HG03280 (cell line): ENCODE measurements at regions not wholly inside any gene's neighbourhood (a gene's known extent, or its start where the extent isn't known, plus 50 kb on each side); places are given as distances from the start of the nearest gene placed in this dataset.

Experiments used
- ATAC-seq: cut with Tn5 transposase; IDR thresholded peaks from one replicate; pipeline ENCODE4 v1.9.1; 2021; ENCODE audit warnings: mild to moderate bottlenecking, moderate library complexity; ENCODE audit not compliant: unreplicated experiment

DNA sequence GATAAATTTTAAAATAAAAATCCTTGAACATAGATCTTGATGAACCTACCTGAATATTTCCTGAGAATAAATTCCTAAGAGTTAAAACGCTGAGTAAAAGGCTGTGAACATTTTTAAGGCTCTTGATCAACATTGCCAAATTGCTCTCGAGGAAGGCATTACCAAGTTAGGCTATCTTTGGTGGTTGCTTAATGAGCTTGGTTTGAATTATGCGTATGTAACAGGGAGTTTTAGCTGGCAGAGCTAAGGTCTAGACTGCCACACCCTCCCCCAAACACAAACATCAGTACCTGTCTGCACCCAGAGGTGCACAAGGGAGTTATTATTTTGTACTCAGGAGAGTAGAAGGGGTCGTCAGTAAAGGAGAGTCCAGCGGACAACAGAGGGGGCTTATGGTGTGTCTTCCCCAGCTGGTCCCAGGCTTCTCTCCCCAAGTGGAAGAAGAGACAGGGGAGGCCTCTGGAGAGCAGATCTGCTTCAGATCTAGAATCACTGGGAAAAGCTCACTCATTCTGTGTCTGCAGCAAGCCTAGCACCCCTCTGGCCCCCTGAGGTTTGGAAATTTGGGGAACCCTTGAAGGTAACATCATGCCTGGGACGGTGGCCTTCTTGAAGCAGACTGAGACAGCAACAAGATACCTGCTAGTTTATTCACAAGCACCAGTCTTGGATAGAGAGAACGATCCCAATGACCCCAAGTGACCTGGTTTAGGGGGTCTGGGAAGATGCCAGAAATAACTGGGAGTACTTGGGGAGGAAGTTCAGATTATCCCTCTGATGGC lies 197.2 kb upstream of the ID2 start:
- no peak for ATAC-seq

DNA sequence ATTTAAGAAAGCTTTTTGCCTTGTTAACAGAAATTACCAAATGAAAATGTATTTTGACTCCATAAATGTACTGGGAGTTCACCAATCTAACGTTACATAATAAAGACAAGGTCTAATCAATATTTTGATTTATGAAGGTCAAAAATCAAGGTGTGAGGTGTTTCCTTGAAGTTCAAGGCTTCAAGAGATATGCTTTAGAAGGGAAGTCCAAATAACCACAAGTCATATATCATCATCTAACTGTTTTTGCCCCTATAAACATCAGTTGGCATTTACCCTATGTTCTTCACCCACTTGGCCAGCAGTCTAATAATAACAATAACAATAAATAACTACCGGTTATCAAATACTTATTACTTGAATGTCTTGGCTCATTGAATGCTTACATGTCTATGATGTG lies 196.1 kb upstream of the ID2 start:
- ATAC-seq, result no peak

- no peak for ATAC-seq
These were observed 195.7 kb upstream of the ID2 start for GRCh38 chr2:8486141-8486540.

DNA sequence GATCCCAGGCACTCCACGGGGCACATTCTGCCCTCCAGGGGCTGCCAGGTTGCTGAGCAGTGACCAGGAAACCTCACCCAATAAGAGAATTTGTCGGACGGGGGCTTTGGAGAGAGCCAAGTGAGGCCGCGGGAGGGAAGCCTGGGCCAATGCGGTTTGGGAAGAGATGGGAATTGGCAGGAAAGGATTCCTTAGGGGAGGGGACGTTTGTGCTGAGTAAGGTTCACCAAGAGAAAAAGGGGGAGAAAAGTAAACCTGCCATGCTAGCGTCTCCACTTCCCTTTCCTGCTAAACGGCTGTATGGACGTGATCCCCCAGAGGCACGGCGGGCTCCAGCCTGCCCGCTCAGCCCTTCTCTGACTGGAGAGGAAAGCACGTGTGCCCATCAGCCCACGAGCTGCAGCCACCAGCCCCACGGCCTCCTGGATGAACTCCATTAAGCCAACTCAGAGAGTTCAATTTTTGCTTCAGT lies 194.4 kb upstream of the ID2 start:
- ATAC-seq, result peak; percentile 28

DNA sequence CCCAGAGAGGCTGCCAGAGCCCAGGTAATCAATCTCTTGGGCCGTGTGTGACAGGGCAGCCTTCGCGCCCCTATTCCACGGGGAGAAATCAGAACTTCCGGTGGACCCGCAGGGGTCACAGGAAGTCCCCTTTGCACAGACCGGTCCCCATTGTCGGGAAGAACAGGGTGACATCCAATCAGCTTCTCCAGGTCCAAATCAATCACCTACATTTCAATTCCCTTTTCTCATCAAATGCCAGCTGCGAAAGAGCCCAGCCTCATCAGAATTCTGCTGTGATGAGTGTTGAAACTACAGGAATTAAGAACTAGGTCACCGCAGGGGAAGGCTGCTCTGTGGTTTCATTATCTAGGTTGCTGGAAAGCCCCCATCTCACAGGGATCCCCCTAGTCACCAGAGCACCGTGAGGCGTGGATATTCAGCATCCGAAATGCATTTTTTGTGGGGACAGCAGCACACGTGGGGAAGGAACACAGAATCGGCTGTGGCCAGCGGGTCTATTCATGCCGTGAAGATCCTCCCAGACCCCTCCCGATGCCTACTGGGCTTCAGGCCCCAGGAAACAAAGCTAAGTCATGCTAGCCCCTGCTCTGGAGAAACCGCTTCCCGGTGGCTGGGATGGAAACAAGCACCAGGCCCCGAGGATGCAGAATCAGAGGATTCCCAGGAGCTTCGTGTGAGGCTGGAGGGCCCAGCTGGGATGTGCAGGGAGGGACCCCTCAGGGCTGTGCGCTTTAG lies 193.7 kb upstream of the ID2 start:
- ATAC-seq, result peak; percentile 82

GRCh38 chr2:8489221-8489620 lies 192.6 kb upstream of the ID2 start:
- no peak for ATAC-seq

DNA sequence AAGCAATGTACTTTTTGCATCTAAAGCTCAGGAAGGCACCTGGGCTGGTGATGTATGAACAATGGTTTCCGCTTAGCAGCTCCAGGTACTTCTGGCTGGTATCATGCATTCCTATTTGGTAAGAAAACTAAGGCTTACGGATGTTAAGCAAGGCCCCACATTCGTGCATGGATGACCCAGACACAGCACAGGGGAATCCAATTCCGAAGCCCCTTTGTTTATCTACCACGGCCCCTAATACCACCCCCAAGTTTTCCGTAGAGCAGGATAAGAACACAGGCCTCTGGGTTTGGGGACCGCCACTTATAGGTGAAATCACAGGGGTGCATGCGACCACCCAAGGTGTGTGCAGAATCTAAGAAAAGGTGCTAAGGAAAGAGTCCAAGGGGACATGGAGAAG lies 192.1 kb upstream of the ID2 start:
- ATAC-seq, result no peak

DNA sequence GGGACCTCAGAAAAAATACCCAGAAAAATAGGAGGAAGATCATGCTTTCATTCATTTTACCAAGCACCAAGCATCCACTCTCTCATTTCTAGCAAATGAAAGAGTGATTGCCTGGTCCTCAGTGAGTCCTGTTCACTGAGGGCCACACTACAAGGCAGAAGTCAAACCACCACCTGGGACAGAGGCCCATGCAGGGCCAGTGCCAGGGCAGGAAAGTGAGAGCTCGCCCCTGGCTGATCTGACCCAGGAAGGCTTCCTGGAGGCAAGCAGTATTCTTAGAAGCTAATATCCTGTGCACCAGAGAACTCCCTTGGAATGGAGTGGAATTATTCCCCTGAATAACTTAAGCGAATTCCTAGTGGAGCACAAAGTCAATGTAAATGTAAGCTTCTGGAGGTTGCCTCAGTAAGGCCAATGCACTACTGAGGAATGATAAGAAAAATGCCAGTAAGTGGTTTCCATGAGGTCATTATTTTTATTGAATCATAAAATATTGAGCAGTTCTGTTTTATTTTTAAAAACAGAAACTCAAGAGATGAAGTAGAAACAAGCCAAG lies 191.6 kb upstream of the ID2 start:
- ATAC-seq, result no peak

GRCh38 chr2:8491296-8492027 lies 190.4 kb upstream of the ID2 start:
- ATAC-seq, result no peak

DNA sequence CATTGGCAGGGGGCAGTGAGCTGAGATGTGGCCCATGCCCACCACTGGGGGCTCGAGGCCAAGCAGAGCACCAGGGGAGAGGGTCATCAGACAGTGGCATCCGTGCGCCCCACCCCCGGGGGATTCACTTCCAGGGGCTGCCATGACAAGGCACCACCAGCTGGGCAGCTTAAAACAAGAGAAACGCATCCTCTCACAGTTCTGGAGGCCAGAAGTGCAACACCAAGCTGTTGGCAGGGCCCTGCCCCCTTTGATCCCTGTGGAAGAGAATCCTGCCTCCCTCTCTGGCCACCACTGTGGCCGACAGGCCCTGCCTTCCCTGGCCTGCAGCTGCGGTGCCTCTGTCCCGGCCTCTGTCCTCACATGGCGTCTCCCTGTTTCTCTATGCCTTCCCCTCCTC lies 187.7 kb upstream of the ID2 start:
- no peak for ATAC-seq

DNA sequence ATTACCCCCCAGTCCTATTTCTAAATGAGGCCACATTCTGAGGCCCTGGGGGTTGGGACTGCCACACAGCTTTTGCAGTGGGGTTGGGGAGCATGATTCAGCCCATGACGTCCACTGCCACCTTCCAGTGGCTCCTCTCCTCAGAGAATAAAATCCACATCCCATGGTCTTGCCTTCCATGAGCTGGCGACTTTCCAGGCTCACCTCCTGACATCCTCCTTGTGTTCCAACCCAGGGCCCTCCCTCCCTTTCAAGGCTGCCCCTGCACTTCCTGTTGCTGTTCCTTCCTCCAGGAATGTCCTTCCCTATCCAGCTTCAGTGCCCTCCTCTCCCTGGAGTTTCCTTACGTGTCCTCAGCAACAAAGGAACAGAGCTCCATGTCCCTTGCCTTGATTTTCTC lies 187.3 kb upstream of the ID2 start:
- ATAC-seq, result no peak

DNA sequence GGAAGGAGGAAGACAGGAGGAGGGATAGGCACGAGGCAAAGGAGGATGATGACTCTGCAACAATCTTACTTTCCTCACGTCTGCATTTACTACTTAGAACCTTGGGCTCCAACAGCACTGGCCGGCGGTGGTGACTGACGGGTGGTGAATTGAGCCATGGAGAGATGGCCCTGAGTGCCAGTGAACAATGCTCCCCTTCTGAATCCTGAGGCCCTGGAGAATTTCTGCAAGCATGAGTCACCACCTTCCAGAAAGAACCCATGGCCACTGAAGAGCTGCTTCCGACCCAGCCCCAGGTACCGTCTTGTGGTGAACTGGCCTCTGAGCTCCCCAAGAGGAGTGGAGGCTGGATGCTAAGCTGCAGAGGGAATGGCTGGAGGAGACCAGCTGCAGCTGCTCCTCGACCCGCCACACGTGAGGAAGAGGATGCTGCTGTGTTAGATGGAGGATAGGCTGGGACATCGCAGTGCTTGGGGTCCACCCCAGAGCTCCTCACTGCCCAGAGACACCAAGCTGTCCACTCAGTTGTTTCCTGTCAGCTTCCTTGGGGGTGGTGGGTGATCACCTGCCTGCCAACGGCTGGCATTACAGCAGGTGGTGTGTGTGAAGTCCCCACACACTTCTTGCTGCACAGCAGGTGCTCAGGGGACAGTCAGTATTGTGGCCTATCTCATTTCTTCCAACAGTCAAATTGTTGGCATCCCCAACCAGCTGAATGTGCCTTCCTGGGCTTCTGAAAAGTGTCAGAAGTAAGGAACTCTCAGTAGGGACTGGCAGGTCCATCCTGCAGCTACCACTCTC lies 186.5 kb upstream of the ID2 start:
- ATAC-seq, result no peak

GRCh38 chr2:8496079-8496478 lies 185.8 kb upstream of the ID2 start:
- no peak for ATAC-seq

DNA sequence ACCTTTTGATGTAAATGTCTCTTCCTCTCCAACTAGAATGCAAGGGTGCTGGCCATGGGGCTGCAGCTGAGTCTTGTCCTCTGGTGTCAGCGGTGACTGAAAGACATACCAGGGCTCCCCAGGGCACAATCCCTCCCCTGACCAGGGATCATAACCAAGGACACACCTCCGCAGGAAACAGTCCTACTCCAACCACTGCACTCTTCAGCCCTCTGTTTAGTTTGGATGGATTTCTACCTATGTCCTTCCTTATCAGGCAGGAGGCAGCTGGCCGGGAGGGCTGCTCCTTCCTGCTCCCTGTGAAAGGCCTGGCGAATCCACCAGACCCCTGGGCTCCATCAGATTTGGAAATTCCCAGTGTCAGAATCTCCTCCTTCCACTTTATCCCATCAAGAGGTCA lies 185.2 kb upstream of the ID2 start:
- ATAC-seq, result no peak

GRCh38 chr2:8498994-8499393 lies 182.9 kb upstream of the ID2 start:
- no peak for ATAC-seq

DNA sequence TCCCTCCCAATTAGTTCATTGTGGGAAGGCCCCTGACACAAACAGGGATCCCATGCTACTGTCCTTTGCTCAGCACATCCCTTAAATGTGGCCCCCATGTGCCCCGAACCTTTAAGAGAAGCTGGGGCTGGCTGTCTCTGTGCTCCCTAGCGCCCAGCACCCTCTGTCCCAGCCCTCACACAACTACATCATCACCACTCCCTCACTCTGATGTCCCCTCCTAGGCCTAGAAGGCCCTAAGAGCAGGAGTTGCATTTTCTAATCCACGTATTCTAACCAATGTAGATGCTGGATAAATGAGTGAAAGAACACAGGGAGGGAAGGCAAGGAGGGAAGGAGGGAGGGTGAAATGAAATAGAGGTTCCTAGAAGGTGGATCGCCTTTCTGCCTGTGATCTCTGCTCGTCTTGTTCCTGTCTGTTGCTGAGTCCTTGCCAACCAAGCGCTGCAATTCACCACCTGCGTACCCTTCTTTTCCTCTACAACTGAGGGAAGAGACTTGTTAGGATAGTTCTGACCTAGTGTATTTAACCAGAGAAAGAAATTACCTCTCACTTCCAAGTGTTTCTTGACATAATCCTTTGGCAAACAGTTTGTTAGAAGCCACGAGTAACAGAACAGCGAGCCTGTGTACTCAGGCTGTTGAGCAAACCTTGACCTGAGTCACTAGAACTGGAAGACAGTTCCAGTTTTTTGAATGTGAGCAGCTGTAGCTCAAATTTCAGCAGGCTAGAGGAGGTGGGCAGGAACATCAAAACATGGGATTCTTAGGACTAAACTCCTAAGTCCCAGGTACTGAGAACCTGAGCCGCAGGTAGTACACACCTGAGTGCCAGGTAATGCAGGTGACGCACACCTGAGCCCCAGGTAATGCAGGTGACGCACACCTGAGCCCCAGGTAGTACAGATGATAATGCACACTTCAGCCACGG lies 181.5 kb upstream of the ID2 start:
- no peak for ATAC-seq

GRCh38 chr2:8501061-8501720 lies 180.7 kb upstream of the ID2 start:
- no peak for ATAC-seq

GRCh38 chr2:8502316-8502715 lies 179.5 kb upstream of the ID2 start:
- ATAC-seq, result no peak

DNA sequence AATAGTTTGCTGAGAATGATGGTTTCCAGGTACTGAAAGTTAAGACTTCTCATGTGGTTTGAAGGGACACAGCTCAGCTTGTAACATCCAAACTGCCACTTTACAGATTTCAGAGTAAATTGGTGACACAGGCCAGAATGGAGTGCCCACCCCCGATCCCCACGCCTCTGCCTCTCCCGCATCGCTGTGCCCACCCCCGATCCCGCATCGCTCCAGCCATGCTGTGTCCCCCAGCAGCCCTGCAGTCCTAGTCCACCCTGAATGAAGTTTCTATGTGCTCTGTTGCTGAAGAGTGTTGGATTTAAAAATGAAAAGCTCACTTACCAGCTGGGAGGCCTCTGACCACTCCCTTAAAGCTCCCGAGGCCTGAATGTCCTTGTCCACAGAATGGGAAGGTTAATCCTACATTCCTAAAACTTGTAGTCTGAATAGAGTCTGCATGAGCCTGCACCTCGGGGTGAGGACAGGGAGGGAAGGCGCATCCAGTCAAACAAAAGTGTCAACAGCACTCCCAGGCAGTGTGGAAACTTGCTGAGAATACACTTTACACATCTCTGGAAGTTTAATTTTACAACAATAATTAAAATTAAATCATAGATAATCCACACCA lies 176.4 kb upstream of the ID2 start:
- ATAC-seq, result no peak
